Stimulated activated CD8-positive, alpha-beta memory T cell treated with anti-CD3 and anti-CD28 coated beads, Interleukin-12 subunit alpha, Interleukin-12 subunit beta, amount 100 ng/mL, for 4 hours (primary cell): ENCODE measurements at regions not wholly inside any gene's neighbourhood (a gene's known extent, or its start where the extent isn't known, plus 50 kb on each side); places are given as distances from the start of the nearest gene placed in this dataset.
"Not testable (repeated sequence)": the region's sequence is repeated elsewhere in the genome, so short reads cannot be mapped to it uniquely, and the experiment has no call there.

Source experiments
- DNase-seq: peaks from one replicate; pipeline ENCODE4 v3.0.0-alpha.2; 2020; ENCODE audit warnings: low read depth

DNA sequence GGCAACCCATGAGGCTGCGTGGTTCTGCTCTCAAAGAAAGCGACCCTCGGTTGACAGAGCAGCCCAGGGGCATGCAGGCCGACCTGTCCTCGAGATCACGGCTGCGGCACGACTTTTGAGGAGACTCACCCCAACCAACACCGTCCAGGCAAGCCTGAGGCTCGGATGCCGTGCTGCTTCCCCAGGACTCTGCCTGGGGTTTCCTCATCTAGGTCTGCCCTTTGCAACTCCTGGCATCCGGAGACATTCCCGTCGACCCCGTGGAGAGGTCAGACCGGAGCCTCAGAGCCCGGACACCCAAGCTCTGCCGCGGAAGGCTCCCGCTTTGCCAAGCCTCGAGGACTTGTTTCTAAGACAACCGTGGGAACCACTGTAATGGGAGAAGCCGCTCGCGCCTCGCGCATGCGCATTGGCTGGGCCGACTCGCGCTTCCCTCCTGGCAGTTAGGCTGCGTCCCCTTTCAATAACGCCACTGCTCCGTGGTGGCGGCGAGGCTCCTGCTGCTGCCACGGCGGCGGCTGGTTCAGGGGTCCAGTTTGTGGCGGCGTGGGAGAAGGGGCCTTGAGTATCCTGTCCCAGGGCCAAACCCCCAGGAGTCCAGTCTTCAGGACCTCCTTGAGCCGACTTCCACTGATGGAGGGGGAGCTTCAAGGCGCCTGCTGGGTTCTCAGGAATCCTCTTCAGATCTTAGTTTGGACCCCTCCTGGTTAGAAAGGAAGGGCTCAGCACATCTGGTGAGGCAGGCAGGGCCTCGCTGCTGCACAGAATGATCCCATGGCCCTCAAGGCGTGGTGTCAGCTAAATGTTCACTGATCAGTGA lies 101.7 kb upstream of the ZNF337 start:
- DNase-seq, result not testable (repeated sequence)

- DNase-seq, result not testable (repeated sequence)
Observed at GRCh38 chr20:25797062-25797461, 100.4 kb upstream of the ZNF337 start.

GRCh38 chr20:25777241-25777640 lies 80.6 kb upstream of the ZNF337 start:
- not testable (repeated sequence) for DNase-seq

GRCh38 chr20:25774711-25775110 lies 78.1 kb upstream of the ZNF337 start:
- not testable (repeated sequence) for DNase-seq

DNA sequence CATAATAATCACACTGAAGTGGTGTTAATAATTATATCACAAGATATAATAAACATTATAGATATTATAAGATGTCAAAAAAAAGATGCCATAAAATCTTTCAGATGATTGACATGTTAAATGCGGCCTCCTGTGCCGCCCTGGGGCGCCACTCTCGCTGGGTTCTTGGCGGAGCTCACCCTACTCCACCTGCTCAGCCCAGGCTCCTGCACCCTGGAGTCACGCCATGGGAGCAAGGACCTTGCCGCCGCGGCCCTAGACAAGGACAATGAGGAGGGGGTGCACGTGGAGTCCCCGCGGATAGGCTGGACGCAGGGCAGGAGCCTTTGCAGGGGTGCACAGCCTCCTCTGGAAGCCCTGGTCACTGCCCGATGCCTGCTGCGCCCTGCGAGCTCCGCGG lies 77.5 kb upstream of the ZNF337 start:
- DNase-seq, result not testable (repeated sequence)

DNA sequence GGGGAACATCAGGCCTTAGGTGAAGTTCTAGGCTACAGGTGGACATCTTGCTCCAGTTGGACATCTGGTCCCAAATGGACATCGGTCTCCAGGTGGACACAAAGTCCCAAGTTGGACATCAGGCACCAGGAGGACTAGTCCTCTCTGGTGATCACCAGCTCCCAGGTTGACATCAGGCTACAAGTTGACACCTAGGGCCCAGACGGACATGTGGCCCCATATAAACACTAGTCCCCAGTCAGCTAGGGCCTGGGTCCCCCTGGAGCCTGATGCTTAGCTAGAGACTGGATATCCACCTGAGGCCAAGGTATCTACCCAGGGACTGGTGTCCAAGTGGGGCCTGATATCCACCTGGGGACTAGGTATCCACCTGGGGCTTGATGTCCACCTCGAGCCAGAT lies 75.8 kb upstream of the ZNF337 start:
- not testable (repeated sequence) for DNase-seq

GRCh38 chr20:25771818-25772217 lies 75.2 kb upstream of the ZNF337 start:
- DNase-seq, result not testable (repeated sequence)

DNA sequence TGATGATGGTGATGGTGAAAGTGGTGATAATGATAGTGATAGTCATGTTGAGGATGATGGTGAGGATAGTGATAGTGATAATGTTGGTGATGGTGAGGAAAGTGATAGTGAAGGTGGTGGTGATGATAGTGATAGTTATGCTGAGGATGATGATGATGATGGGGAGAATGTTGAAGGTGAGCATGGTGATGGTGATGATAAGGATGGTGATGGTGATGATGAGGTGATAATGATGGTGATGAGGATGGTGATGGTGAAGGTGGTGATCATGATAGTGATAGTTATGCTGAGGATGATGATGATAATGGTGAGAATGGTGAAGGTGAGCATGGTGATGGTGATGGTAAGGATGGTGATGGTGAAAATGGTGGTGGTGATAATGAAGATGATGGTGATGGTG lies 64.9 kb upstream of the ZNF337 start:
- no peak for DNase-seq

GRCh38 chr20:25761046-25761445 lies 64.4 kb upstream of the ZNF337 start:
- not testable (repeated sequence) for DNase-seq

- peak; percentile 29 for DNase-seq
Observed at GRCh38 chr20:25750765-25751696, 54.4 kb upstream of the ZNF337 start.

- DNase-seq, result no peak
Observed at GRCh38 chr20:25750220-25750764, 53.6 kb upstream of the ZNF337 start.

- no peak for DNase-seq
Observed at GRCh38 chr20:25749649-25750048, 53.0 kb upstream of the ZNF337 start.
